ENCODE measurements at regions not wholly inside any gene's neighbourhood (a gene's known extent, or its start where the extent isn't known, plus 50 kb on each side); places are given as distances from the start of the nearest gene placed in this dataset.

DNA sequence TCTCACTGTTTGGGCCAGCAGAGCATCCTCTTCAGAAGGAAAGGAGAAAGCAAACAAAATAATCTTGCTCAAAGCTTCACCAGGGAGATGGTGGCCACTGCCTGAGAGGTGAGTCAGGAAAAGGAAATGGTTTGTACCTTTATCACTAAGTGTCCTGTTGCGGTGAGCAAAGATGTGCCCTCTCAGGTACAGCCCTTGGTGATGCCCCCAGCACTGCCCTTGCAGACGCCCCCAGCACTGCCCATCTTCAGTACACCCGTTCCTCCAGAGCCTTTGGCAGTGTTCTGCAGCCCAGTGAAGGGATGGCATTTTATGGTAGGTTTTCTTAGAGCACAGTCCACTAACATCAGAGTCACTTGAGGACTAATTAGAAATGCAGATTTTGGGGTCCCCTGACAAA, 92.3 kb downstream of the ZNF621 start:
- no peaks in the 10 kb centered on the region for H3K9me3 ChIP-seq (ENCODE audit: control insufficient read depth, low read depth, low read length)
- no peak overlapping the region for H3K4me2 ChIP-seq (ENCODE audit: control insufficient read depth, extremely low read depth, insufficient read depth, low read depth, low read length)
- no peak overlapping the region for H3K27ac ChIP-seq (ENCODE audit: control insufficient read depth, insufficient read depth, low read length)
- H3K4me1 ChIP-seq (ENCODE audit: control insufficient read depth, extremely low read depth, insufficient read depth, low read length), result peaks cover 9% of the 10 kb centered on the region
- no peak for FAIRE-seq
- DNase-seq (ENCODE audit: low read depth, low spot score), result no peak
- TF ChIP-seq EZH2 (IDR thresholded peaks at IDR 0.05; ENCODE audit: low read length), result no peak
- TF ChIP-seq, protein P1, sequence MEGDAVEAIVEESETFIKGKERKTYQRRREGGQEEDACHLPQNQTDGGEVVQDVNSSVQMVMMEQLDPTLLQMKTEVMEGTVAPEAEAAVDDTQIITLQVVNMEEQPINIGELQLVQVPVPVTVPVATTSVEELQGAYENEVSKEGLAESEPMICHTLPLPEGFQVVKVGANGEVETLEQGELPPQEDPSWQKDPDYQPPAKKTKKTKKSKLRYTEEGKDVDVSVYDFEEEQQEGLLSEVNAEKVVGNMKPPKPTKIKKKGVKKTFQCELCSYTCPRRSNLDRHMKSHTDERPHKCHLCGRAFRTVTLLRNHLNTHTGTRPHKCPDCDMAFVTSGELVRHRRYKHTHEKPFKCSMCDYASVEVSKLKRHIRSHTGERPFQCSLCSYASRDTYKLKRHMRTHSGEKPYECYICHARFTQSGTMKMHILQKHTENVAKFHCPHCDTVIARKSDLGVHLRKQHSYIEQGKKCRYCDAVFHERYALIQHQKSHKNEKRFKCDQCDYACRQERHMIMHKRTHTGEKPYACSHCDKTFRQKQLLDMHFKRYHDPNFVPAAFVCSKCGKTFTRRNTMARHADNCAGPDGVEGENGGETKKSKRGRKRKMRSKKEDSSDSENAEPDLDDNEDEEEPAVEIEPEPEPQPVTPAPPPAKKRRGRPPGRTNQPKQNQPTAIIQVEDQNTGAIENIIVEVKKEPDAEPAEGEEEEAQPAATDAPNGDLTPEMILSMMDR (optimal IDR thresholded peaks at IDR 0.05 in 1 of 3, IDR thresholded peaks at IDR 0.05 in 1 of 3, conservative IDR thresholded peaks at IDR 0.05 in 1 of 3; ENCODE audit: extremely low read depth in 1 of 3, insufficient read depth in 2 of 3, low read length in 3 of 3), result no peak
- no peaks in the 10 kb centered on the region for H3K36me3 ChIP-seq (ENCODE audit: control insufficient read depth in 2 of 2, extremely low read depth in 1 of 2, insufficient read depth in 2 of 2, low read length in 2 of 2)
- H3K9me1 ChIP-seq (ENCODE audit: control insufficient read depth, extremely low read depth, insufficient read depth, low read length), result no peaks in the 10 kb centered on the region
- H4K20me1 ChIP-seq (ENCODE audit: control insufficient read depth, extremely low read depth, insufficient read depth, low read length), result no peaks in the 10 kb centered on the region
- no peak overlapping the region for H2AFZ ChIP-seq (ENCODE audit: control insufficient read depth, low read length)
- dilution Hi-C loops (cut with MboI; ENCODE audit: extremely low pct_ligation_motif_present, low sequenced_read_pairs), result no loop called here
- no peaks in the 10 kb centered on the region for H3K79me2 ChIP-seq (ENCODE audit: control insufficient read depth, insufficient read depth, low read length)
- no peak overlapping the region for H3K9ac ChIP-seq (ENCODE audit: control insufficient read depth, extremely low read depth, insufficient read depth, low read length)
- peaks cover 26% of the 10 kb centered on the region for H3K27me3 ChIP-seq (ENCODE audit: control insufficient read depth, extremely low read depth, insufficient read depth, low read length)
- H3K4me3 ChIP-seq (ENCODE audit: control insufficient read depth in 2 of 3, extremely low read depth in 1 of 3, insufficient read depth in 2 of 3, low read depth in 1 of 3, low read length in 3 of 3), result no peak overlapping the region

DNA sequence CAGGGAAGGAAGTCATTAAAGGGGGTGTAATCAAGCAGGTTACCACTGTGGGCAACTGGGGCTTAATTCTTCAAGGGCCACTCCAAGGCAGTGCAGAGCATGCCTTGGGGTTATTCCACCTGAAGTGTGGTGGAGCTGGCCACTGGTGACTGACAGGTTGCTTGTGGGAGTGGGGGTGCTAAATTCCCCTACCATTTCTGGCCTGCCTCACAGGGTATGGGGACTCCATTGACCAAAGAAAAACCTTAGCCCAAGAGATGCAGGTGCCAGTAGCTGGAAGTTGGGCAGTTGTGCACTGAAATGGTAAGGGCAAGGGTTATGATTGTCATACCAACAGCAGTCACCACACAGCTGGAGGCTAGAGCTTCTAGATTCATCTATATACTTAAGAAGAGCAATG, 93.4 kb downstream of the ZNF621 start:
- H4K20me1 ChIP-seq (ENCODE audit: control insufficient read depth, extremely low read depth, insufficient read depth, low read length), result no peaks in the 10 kb centered on the region
- H3K27ac ChIP-seq (ENCODE audit: control insufficient read depth, insufficient read depth, low read length), result no peak overlapping the region
- H3K9me1 ChIP-seq (ENCODE audit: control insufficient read depth, extremely low read depth, insufficient read depth, low read length), result no peaks in the 10 kb centered on the region
- no peak overlapping the region for H3K4me2 ChIP-seq (ENCODE audit: control insufficient read depth, extremely low read depth, insufficient read depth, low read depth, low read length)
- no peaks in the 10 kb centered on the region for H3K9me3 ChIP-seq (ENCODE audit: control insufficient read depth, low read depth, low read length)
- H2AFZ ChIP-seq (ENCODE audit: control insufficient read depth, low read length), result no peak overlapping the region
- TF ChIP-seq EZH2 (IDR thresholded peaks at IDR 0.05; ENCODE audit: low read length), result no peak
- TF ChIP-seq, protein P1 (optimal IDR thresholded peaks at IDR 0.05 in 1 of 3, IDR thresholded peaks at IDR 0.05 in 1 of 3, conservative IDR thresholded peaks at IDR 0.05 in 1 of 3; ENCODE audit: extremely low read depth in 1 of 3, insufficient read depth in 2 of 3, low read length in 3 of 3), result no peak
- FAIRE-seq (no peak), DNase-seq (ENCODE audit: low read depth, low spot score) (no peak)
- no peak overlapping the region for H3K4me3 ChIP-seq (ENCODE audit: control insufficient read depth in 2 of 3, extremely low read depth in 1 of 3, insufficient read depth in 2 of 3, low read depth in 1 of 3, low read length in 3 of 3)
- H3K27me3 ChIP-seq (ENCODE audit: control insufficient read depth, extremely low read depth, insufficient read depth, low read length), result peaks cover 26% of the 10 kb centered on the region
- H3K9ac ChIP-seq (ENCODE audit: control insufficient read depth, extremely low read depth, insufficient read depth, low read length), result no peak overlapping the region
- dilution Hi-C loops (cut with MboI; ENCODE audit: extremely low pct_ligation_motif_present, low sequenced_read_pairs), result no loop called here
- no peaks in the 10 kb centered on the region for H3K36me3 ChIP-seq (ENCODE audit: control insufficient read depth in 2 of 2, extremely low read depth in 1 of 2, insufficient read depth in 2 of 2, low read length in 2 of 2)
- H3K79me2 ChIP-seq (ENCODE audit: control insufficient read depth, insufficient read depth, low read length), result no peaks in the 10 kb centered on the region
- H3K4me1 ChIP-seq (ENCODE audit: control insufficient read depth, extremely low read depth, insufficient read depth, low read length), result peaks cover 9% of the 10 kb centered on the region

Measured in keratinocyte (primary cell).